GM21529 (cell line): ENCODE measurements at regions not wholly inside any gene's neighbourhood (a gene's known extent, or its start where the extent isn't known, plus 50 kb on each side); places are given as distances from the start of the nearest gene placed in this dataset.

Experiments used
- ATAC-seq: cut with Tn5 transposase; IDR thresholded peaks from one replicate; pipeline ENCODE4 v1.9.1; 2021; ENCODE audit not compliant: unreplicated experiment

- ATAC-seq: peak; percentile 69
Measured at GRCh38 chr4:146029147-146029546, 90.5 kb upstream of the ZNF827 start.

- no peak for ATAC-seq
Measured at GRCh38 chr4:146027761-146028160, 89.1 kb upstream of the ZNF827 start.

DNA sequence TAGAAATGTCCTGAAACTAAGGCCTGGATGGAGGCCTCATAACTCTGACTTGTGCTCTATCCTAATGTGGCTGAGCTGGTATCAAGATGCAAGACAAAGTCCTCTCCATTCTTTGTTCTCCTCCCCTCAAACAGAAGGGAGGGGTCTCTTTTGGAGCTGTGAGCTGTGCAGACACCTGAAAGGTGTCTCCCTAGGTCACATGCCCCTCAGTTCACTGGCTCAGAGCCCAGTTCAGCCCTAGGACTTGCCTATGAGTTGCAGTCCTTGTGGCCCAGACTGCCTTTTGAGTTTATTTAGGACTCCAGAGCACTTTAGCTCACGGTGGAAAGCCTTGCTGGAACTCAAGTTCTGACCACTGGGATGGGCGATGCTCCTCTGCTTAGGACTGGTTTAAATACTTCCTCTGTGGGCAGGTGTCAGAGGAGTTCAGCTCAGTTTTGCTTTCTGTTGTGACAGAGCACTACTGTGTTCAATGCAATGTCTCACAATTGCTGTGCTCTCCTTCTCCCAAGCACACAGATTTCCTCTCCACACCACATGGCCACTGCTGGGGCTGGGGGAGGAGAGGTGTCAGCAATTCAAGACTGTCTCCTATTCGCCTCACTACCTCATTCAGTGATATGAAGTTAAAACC lies 84.8 kb upstream of the ZNF827 start:
- ATAC-seq: peak; percentile 97

DNA sequence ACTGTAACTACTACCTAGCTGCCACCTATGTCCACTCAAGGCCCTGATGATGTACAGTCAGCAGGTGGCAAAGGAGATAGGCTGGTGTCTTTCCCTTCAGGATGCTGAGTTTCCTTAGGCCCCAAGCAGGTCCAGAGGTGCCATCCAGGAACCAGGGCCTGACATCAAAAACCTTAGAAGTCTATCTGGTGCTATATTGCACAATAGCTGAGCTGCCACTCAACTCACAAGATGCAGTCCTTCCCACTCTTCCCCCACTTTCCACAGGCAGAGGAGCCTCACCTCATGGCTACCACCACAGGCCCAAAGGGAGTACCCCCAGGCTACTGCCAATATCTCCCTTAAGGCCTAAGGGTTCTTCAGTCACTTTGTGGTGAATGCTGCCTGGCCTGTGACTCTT lies 83.9 kb upstream of the ZNF827 start:
- ATAC-seq: no peak

DNA sequence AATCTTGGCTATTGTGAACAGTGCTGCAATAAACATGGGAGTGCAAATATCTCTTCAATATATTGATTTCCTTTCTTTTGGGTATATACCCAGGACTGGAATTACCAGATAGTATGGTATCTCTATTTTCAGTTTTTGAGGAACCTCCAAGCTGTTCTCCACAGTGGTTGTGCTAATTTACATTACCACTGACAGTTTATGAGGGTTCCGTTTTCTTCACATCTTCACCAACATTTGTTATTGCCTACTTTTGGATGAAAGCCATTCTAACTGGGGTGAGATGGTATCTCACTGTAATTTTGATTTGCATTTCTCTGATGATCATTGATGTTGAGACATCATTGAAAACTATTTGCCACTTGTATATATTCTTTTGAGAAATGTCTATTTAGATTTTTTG lies 79.6 kb upstream of the ZNF827 start:
- no peak for ATAC-seq

DNA sequence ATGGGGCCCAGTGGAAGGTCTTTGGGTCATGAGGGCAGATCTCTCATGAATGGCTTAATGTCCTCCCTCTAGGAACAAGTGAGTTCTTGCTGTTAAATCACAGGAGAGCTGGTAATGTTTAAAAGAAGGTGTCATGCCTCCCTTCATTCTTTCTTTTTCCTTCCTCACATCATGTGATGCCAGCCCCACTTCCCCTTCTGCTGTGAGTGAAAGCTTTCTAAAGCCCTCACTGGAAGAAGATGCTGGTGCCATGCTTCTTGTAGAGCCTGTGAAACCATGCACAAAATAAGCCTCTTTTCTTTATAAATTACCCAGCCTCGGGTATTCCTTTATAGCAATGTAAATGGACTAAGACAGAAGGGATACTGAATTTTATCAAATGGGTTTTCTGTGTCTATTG lies 66.1 kb upstream of the ZNF827 start:
- ATAC-seq: no peak

GRCh38 chr4:145988628-145989027 lies 50.0 kb upstream of the ZNF827 start:
- no peak for ATAC-seq
